K562 (cell line): ENCODE measurements at regions not wholly inside any gene's neighbourhood (a gene's known extent, or its start where the extent isn't known, plus 50 kb on each side); places are given as distances from the start of the nearest gene placed in this dataset.

Experiments used
- CTCF ChIP-seq, 3 experiments: IDR thresholded peaks in 2 of 3; conservative IDR thresholded peaks in 1 of 3; 2 replicates each; pipeline ENCODE4 v1.5.1; 2011 to 2012; ENCODE audit warnings: low read length in 3 of 3, mild to moderate bottlenecking in 3 of 3, control low read depth in 2 of 3, improper control_type of control experiment in 1 of 3, inconsistent platforms in 1 of 3, low read depth in 1 of 3, mixed read lengths in 1 of 3, moderate library complexity in 1 of 3; ENCODE audit not compliant: insufficient read depth in 2 of 3
- HDAC2 ChIP-seq: fragments of 450-650 bp; IDR thresholded peaks from 2 replicates; pipeline ENCODE4 v1.6.1; 2016; ENCODE audit warnings: mild to moderate bottlenecking
- NCOA4 ChIP-seq: fragments of 450-650 bp; IDR thresholded peaks from 2 replicates; pipeline ENCODE4 v1.6.1; 2018; ENCODE audit warnings: mild to moderate bottlenecking; ENCODE audit not compliant: partially characterized antibody
- NR2C1 ChIP-seq, 2 experiments: fragments of 450-650 bp; IDR thresholded peaks; 2 replicates each; pipeline ENCODE4 v1.6.1; 2017; ENCODE audit warnings: mild to moderate bottlenecking in 2 of 2, antibody characterized with exemption in 1 of 2, inconsistent platforms in 1 of 2, missing compliant biosample characterization in 1 of 2, missing genetic modification characterization in 1 of 2

- TF ChIP-seq HDAC2 (no peak), NCOA4 (no peak), NR2C1 (IDR thresholded peaks at IDR 0.05) (no peak), NR2C1 (tag; IDR thresholded peaks at IDR 0.05) (no peak), CTCF (IDR thresholded peaks at IDR 0.05 in 2 of 3, conservative IDR thresholded peaks at IDR 0.05 in 1 of 3; ENCODE audit: insufficient read depth in 2 of 3, low read depth in 1 of 3, low read length in 3 of 3) (no peak)
Observed at GRCh38 chr5:81855591-81855990, 104.7 kb upstream of the SSBP2 start.
